Smooth muscle cell (in vitro differentiated cells): ENCODE measurements at regions not wholly inside any gene's neighbourhood (a gene's known extent, or its start where the extent isn't known, plus 50 kb on each side); places are given as distances from the start of the nearest gene placed in this dataset.

Source experiments
- DNase-seq: peaks from one replicate; lab custom pipeline; 2025; ENCODE audit not compliant: unreplicated experiment; lab: John Stamatoyannopoulos, UW
- H2AFZ ChIP-seq: fragments of 200-600 bp; sonication (generic); 2 replicates; pipeline ENCODE4 v1.6.0; 2016; ENCODE audit warnings: antibody characterized with exemption, low read depth, mild to moderate bottlenecking
- H3F3A ChIP-seq: fragments of 200-600 bp; sonication (generic); 2 replicates; pipeline ENCODE4 v1.6.0; 2017; ENCODE audit warnings: antibody characterized with exemption, low read depth
- H3K27ac ChIP-seq: fragments of 200-600 bp; sonication (generic); 2 replicates; pipeline ENCODE4 v1.5.1; 2016; ENCODE audit warnings: low read depth, mild to moderate bottlenecking
- H3K27me3 ChIP-seq: fragments of 200-600 bp; sonication (generic); 2 replicates; pipeline ENCODE4 v1.6.1; 2016; ENCODE audit warnings: low read depth, mild to moderate bottlenecking
- H3K36me3 ChIP-seq: fragments of 200-600 bp; sonication (generic); 2 replicates; pipeline ENCODE4 v1.5.1; 2016; ENCODE audit warnings: low read depth
- H3K4me1 ChIP-seq: fragments of 200-600 bp; sonication (generic); 2 replicates; pipeline ENCODE4 v1.5.1; 2016; ENCODE audit warnings: low read depth
- H3K4me2 ChIP-seq: fragments of 200-600 bp; sonication (generic); 2 replicates; pipeline ENCODE4 v1.6.0; 2016; ENCODE audit warnings: mild to moderate bottlenecking
- H3K4me3 ChIP-seq: fragments of 200-600 bp; sonication (generic); 2 replicates; pipeline ENCODE4 v1.5.1; 2016; ENCODE audit warnings: mild to moderate bottlenecking
- H3K79me2 ChIP-seq: fragments of 200-600 bp; sonication (generic); 2 replicates; pipeline ENCODE4 v1.6.0; 2016; ENCODE audit warnings: low read depth, mild to moderate bottlenecking
- H3K9ac ChIP-seq: fragments of 200-600 bp; sonication (generic); 2 replicates; pipeline ENCODE4 v1.6.0; 2016; ENCODE audit warnings: low read depth
- H3K9me3 ChIP-seq: fragments of 200-600 bp; sonication (generic); replicated peaks from 2 replicates; pipeline ENCODE4 v1.5.1; 2016; ENCODE audit warnings: low read depth
- H4K20me1 ChIP-seq: fragments of 200-600 bp; sonication (generic); 2 replicates; pipeline ENCODE4 v1.6.0; 2016; ENCODE audit warnings: low read depth
- CTCF ChIP-seq: fragments of 200-600 bp; sonication (generic); IDR thresholded peaks from 2 replicates; pipeline ENCODE4 v1.5.1; 2017; ENCODE audit warnings: borderline replicate concordance, mild to moderate bottlenecking, antibody characterized with exemption; ENCODE audit not compliant: insufficient read depth, poor library complexity, severe bottlenecking
- WGBS: methylation state at CpG from one replicate; pipeline ENCODE4 v1.1.7; 2016; ENCODE audit warnings: low lambda C conversion rate; 5-methylcytosine and 5-hydroxymethylcytosine counted together

- H3K9me3 ChIP-seq: no peaks in the 10 kb centered on the region
- H3K36me3 ChIP-seq: no peaks in the 10 kb centered on the region
- no peaks in the 10 kb centered on the region for H3K27me3 ChIP-seq
- peaks cover 20% of the 10 kb centered on the region for H3K4me1 ChIP-seq
- H3F3A ChIP-seq: peaks cover 9% of the 10 kb centered on the region
- no peak overlapping the region for H3K4me3 ChIP-seq
- no peak overlapping the region for H2AFZ ChIP-seq
- no peak overlapping the region for H3K9ac ChIP-seq
- TF ChIP-seq CTCF: no peak
- no peak for DNase-seq
- peak overlapping the region; percentile 26 for H3K4me2 ChIP-seq
- H4K20me1 ChIP-seq: peaks cover 94% of the 10 kb centered on the region
- 87% methylated on average over 3 of the region's 3 CpGs for whole genome bisulfite sequencing
- H3K27ac ChIP-seq: peak overlapping the region; percentile 95
- H3K79me2 ChIP-seq: peaks cover 99% of the 10 kb centered on the region
Measured at GRCh38 chr1:39116116-39116607, 88.3 kb upstream of the MACF1 start.

GRCh38 chr1:39116860-39117728 is 87.4 kb upstream of the MACF1 start:
- peak overlapping the region; percentile 95 for H3K27ac ChIP-seq
- TF ChIP-seq CTCF: no peak
- H3K36me3 ChIP-seq: no peaks in the 10 kb centered on the region
- 32% methylated on average over 3 of the region's 3 CpGs for WGBS
- H3F3A ChIP-seq: peaks cover 9% of the 10 kb centered on the region
- peak overlapping the region; percentile 18 for H3K4me2 ChIP-seq
- H3K9ac ChIP-seq: no peak overlapping the region
- DNase-seq: no peak
- H3K4me1 ChIP-seq: peaks cover 20% of the 10 kb centered on the region
- H3K9me3 ChIP-seq: no peaks in the 10 kb centered on the region
- peaks cover 98% of the 10 kb centered on the region for H4K20me1 ChIP-seq
- no peaks in the 10 kb centered on the region for H3K27me3 ChIP-seq
- H2AFZ ChIP-seq: no peak overlapping the region
- H3K4me3 ChIP-seq: no peak overlapping the region
- peaks cover 100% of the 10 kb centered on the region for H3K79me2 ChIP-seq

GRCh38 chr1:39117899-39118450 is 86.5 kb upstream of the MACF1 start:
- Histone ChIP-seq H3K4me1 (peaks cover 20% of the 10 kb centered on the region), H3K4me2 (no peak overlapping the region), H3F3A (peaks cover 9% of the 10 kb centered on the region), H2AFZ (no peak overlapping the region), H4K20me1 (peaks cover 99% of the 10 kb centered on the region), H3K36me3 (no peaks in the 10 kb centered on the region), H3K9me3 (no peaks in the 10 kb centered on the region), H3K4me3 (no peak overlapping the region), H3K79me2 (peaks cover 100% of the 10 kb centered on the region), H3K9ac (no peak overlapping the region), H3K27ac (peak overlapping the region; percentile 95), H3K27me3 (no peaks in the 10 kb centered on the region)
- TF ChIP-seq CTCF: no peak
- DNase-seq: no peak
- WGBS: 7% methylated on average over 1 of the region's 1 CpG
